HFF-Myc (cell line): ENCODE measurements at regions not wholly inside any gene's neighbourhood (a gene's known extent, or its start where the extent isn't known, plus 50 kb on each side); places are given as distances from the start of the nearest gene placed in this dataset.

Experiments
- DNase-seq: peaks from one replicate; pipeline ENCODE4 v3.0.0-alpha.2; 2011; ENCODE audit warnings: low read depth; ENCODE audit errors: extremely low read depth
- H3K4me3 ChIP-seq: replicated peaks from 2 replicates; pipeline ENCODE4 v1.5.1; 2011; ENCODE audit warnings: low read depth, mild to moderate bottlenecking, control low read depth, low read length
- CTCF ChIP-seq: IDR thresholded peaks from 2 replicates; pipeline ENCODE4 v1.5.1; 2012; ENCODE audit warnings: mild to moderate bottlenecking, low read depth, low read length, control low read depth; ENCODE audit errors: missing control alignments

DNA sequence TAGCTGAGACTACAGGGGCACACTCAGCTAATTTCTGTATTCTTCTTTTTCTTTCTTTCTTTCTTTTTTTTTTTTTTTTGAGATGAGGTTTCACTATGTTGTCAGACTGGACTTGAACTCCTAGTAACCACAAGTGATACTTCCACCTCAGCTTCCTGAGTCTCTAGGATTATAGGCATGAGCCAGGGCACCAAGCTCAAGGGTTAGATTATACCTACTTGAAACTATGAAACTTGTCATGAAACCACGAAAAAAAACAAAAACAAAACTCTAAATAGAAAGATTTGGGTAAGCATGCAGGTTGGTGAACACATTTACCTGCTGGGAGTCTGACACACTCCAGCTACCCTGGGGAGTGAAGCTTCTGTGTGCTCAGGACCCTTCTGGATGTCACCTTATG, 2250.4 kb downstream of the MRPL39 start:
- H3K4me3 ChIP-seq, result no peak overlapping the region
- DNase-seq, result no peak
- no peak for TF ChIP-seq CTCF

DNA sequence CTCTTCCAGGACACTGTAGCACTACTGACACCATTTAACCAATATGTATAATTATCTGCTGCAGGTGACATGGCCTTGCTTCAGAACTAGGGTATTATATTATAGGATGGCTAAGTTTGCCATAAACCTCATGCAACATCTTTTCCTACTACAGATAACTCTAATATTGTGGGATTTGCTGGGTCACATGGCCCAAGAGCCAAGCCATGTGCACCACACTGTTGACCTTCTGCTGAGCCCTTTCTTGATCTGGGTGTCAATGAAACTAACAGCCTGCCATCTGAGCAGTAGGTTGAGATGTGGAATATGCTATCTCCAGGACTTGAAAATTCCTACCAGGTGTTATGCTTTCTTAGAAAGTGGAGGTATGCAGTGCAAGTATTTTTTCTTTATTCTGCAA, 2291.1 kb downstream of the MRPL39 start:
- no peak for DNase-seq
- no peak for TF ChIP-seq CTCF
- no peak overlapping the region for H3K4me3 ChIP-seq

- no peak for DNase-seq
- TF ChIP-seq CTCF, result no peak
- no peak overlapping the region for H3K4me3 ChIP-seq
Observed at GRCh38 chr21:23308741-23309140, 2298.5 kb downstream of the MRPL39 start.

- no peak for TF ChIP-seq CTCF
- no peak for DNase-seq
Observed at GRCh38 chr21:23307065-23307464, 2300.2 kb downstream of the MRPL39 start.

DNA sequence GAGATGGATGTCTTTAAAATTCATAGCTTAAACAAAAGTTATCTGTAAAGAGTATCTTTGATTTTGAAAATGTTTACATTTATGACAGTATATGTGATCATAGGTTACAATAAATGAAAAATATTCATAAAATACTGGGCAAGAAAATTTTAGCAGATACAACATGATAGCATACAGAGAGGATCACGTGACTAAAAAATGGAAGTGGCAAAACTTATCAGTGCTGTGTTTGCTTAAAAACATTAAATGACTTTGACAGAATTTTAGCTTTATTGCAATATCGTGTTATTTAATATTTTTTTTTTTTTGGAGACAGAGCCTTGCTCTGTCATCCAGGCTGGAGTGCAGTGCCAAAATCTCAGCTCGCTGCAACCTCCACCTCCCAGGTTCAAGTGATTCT, 2294.1 kb downstream of the NCAM2 start:
- no peak for TF ChIP-seq CTCF
- no peak overlapping the region for H3K4me3 ChIP-seq
- DNase-seq, result no peak

More at GRCh38 chr21:23307065-23307464, 2300.2 kb downstream of the MRPL39 start:
- no peak overlapping the region for H3K4me3 ChIP-seq

GRCh38 chr21:23281917-23282316, 2283.7 kb downstream of the NCAM2 start:
- DNase-seq, result no peak
- no peak overlapping the region for H3K4me3 ChIP-seq
- TF ChIP-seq CTCF, result no peak

GRCh38 chr21:23249760-23250159, 2251.6 kb downstream of the NCAM2 start:
- DNase-seq, result no peak
- TF ChIP-seq CTCF, result no peak
- H3K4me3 ChIP-seq, result no peak overlapping the region
